Mucosa of gallbladder (tissue), 1 donor: ENCODE measurements at regions not wholly inside any gene's neighbourhood (a gene's known extent, or its start where the extent isn't known, plus 50 kb on each side); places are given as distances from the start of the nearest gene placed in this dataset.
"Not testable (repeated sequence)": the region's sequence is repeated elsewhere in the genome, so short reads cannot be mapped to it uniquely, and the experiment has no call there.

Source experiments
- DNase-seq: peaks from one replicate; pipeline ENCODE4 v3.0.0-alpha.2; 2020; ENCODE audit warnings: low spot score
- donor health status: DM: no; HTN: no; CAD: no.

GRCh38 chr2:89296820-89297398, 605.4 kb downstream of the RPIA start:
- not testable (repeated sequence) for DNase-seq

DNA sequence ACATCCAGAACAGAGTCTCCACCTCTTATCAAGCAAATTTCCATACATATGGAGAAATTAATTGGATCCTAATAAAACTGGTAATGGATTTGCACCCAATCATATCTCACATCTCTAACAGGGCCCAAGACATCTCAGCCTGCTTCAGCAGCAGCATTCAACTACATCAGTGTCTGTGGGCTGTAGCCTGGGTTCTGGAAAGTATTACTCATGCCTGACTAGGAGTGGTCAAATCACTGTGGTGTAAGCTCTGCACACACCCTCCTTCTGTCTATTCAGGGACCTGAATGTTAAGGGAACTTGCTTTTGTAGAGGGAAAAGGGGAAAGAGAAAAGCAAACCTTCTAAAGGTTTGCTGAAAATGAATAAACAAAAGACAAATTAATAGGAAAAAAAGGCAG, 607.7 kb downstream of the RPIA start:
- DNase-seq = not testable (repeated sequence)

DNA sequence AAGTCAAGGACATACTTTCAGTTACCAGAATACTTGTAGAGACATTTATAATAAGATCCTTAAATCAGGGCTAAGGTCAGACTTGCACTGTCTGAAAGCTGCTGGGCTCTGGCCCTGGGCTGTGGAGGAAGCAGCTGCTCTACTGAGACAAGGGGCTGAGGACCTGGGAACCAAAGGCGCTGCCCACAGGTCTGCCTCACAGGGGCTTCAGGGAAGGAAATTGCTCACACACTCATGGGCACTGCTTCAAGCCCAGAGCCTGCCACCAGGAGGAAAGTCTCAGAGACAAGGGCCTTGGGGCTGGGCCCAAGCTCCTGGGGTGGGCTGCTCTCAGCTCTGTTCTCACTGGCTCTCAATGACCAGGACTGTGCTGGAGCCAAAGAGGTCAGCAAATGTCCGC, 614.1 kb downstream of the RPIA start:
- not testable (repeated sequence) for DNase-seq

DNA sequence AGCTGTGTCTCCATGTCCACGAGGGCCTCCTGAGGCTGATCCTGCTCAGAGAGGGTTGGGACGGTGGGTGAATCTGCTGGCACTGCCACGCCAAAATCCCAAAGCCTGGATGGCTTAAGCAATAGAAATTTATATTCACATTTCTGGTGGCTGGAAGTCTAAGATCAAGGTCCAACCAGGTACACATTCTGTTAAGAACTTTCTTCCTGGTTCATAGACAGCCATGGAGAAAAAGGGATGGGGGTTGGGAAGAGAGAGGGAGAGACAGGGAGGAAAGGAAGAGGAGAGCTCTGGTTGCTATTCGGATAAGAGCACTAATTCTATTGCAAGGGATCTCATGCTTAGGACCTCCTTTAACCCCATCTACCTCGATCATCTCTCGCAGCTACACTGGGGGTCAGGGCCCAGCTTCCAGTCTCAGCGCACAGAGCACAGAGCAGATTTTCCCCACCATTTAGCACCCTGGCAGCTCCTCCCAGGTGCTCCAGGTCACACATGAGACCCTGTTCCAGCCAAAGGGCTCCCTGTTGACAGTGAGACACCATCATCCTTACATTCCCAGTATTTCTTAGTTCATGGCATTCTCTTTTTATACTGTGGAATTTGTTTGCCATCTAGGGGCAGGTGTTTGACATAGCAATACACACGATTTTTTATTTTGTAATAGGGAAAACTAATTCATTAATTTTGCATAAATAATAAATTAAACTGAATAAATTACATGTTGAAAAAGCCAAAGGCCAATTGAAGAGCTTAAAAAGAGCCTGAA, 615.6 kb downstream of the RPIA start:
- DNase-seq = not testable (repeated sequence)

DNA sequence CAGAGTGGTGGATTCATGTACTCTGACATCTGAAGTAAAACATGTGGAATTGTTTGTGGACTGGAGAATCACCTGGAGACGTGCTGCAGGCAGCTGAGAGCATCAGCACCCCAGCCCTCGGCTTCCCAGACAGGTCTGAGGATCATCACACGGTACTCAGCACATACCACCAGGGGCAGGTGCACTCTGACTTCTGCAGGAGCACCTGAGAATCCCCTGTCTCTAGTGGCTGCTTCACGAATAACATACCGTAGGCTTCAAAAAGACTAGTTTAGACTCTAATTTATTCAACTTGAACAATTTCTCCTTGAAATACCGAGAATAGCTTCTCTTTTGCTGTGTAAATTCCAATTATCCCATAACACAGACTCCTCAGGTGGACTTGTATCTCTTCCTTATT, 627.5 kb downstream of the RPIA start:
- not testable (repeated sequence) for DNase-seq

DNA sequence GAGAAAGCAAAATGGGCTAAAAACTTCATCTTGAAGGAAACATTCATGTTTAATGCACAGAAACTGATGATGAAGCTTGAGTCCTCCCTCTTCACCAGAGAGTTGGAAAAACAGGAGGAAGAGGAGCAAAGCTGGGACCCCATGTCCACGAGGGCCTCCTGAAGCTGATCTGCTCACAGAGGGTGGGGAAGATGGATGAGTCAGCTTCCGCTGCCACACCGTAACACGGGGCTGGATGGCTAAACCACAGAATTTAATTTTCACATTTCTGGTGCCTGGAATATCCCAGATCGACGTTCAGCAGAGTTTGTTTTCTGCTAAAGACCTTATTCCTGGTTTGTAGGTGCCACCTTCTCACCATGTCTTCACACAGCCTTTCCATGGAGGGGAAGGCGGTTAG, 634.4 kb downstream of the RPIA start:
- DNase-seq = not testable (repeated sequence)

GRCh38 chr2:89326455-89326854, 635.0 kb downstream of the RPIA start:
- not testable (repeated sequence) for DNase-seq

- DNase-seq = not testable (repeated sequence)
Measured at GRCh38 chr2:89328790-89329189, 637.3 kb downstream of the RPIA start.
